ENCODE measurements at regions not wholly inside any gene's neighbourhood (a gene's known extent, or its start where the extent isn't known, plus 50 kb on each side); places are given as distances from the start of the nearest gene placed in this dataset.

DNA sequence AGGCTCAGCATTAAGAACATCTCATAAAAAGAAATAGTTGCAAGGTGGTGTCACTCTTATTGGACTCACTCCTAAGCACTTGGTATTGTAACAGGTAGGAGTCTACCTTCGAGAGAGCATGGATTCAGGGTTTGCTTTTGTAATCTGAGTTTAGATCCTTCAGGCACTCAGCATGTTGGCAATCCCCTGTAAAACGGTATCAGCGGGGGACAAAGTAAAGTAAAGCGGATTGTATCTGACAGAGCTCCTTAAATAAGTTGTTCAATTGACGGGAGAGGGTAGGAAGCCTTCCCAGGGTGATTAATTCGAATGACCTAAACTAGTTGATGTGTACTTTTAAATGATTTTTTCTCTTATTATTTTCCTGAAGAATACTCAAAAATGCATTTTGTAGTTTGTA is 869.8 kb upstream of the EPHA7 start:
- no peak overlapping the region for H3K4me3 ChIP-seq (ENCODE audit: low read length)
- H3K27ac ChIP-seq (ENCODE audit: low read depth, low read length), result no peak overlapping the region
- no peak overlapping the region for H2BK5ac ChIP-seq (ENCODE audit: low read length)
- no peaks in the 10 kb centered on the region for H3K79me1 ChIP-seq (ENCODE audit: low read length)
- no peak overlapping the region for H3K9ac ChIP-seq (ENCODE audit: low read length)
- no peaks in the 10 kb centered on the region for H3K36me3 ChIP-seq (ENCODE audit: control insufficient read depth, insufficient read depth, low read length)
- no CpG with 5 or more reads among the region's 6 CpGs for WGBS (ENCODE audit: extremely low coverage, insufficient coverage, low lambda C conversion rate)
- no peak overlapping the region for H3K23ac ChIP-seq (ENCODE audit: low read length)
- no peak overlapping the region for H4K5ac ChIP-seq (ENCODE audit: low read length)
- H3K56ac ChIP-seq (ENCODE audit: low read length), result no peak overlapping the region
- H3K18ac ChIP-seq (ENCODE audit: low read length), result no peak overlapping the region
- H4K8ac ChIP-seq (ENCODE audit: low read depth, low read length), result no peak overlapping the region
- H2BK120ac ChIP-seq (ENCODE audit: low read depth, low read length), result no peak overlapping the region
- no peak overlapping the region for H2BK15ac ChIP-seq (replicated peaks; ENCODE audit: low read depth)
- no peaks in the 10 kb centered on the region for H3K27me3 ChIP-seq (ENCODE audit: insufficient read depth, low read length, poor library complexity)
- no peaks in the 10 kb centered on the region for H3K4me1 ChIP-seq (ENCODE audit: control insufficient read depth, low read depth, low read length)
- no peak overlapping the region for H3K4me2 ChIP-seq (ENCODE audit: low read length)
- H3K79me2 ChIP-seq (ENCODE audit: control insufficient read depth, insufficient read depth, low read length), result no peaks in the 10 kb centered on the region
- no peak overlapping the region for H2AK5ac ChIP-seq (ENCODE audit: low read length)
- H3K4ac ChIP-seq (ENCODE audit: low read depth, low read length), result no peak overlapping the region
- DNase-seq, result peak; percentile 57

- Histone ChIP-seq H3K18ac (ENCODE audit: low read length) (no peak overlapping the region), H3K27ac (ENCODE audit: low read depth, low read length) (no peak overlapping the region), H4K8ac (ENCODE audit: low read depth, low read length) (no peak overlapping the region), H3K36me3 (ENCODE audit: control insufficient read depth, insufficient read depth, low read length) (no peaks in the 10 kb centered on the region), H3K4me3 (ENCODE audit: low read length) (no peak overlapping the region), H2BK15ac (replicated peaks; ENCODE audit: low read depth) (no peak overlapping the region), H3K23ac (ENCODE audit: low read length) (no peak overlapping the region), H3K4ac (ENCODE audit: low read depth, low read length) (no peak overlapping the region), H3K79me2 (ENCODE audit: control insufficient read depth, insufficient read depth, low read length) (no peaks in the 10 kb centered on the region), H3K4me2 (ENCODE audit: low read length) (no peak overlapping the region), H2BK5ac (ENCODE audit: low read length) (no peak overlapping the region), H3K4me1 (ENCODE audit: control insufficient read depth, low read depth, low read length) (no peaks in the 10 kb centered on the region), H3K9ac (ENCODE audit: low read length) (no peak overlapping the region), H3K56ac (ENCODE audit: low read length) (no peak overlapping the region), H3K79me1 (ENCODE audit: low read length) (no peaks in the 10 kb centered on the region), H3K27me3 (ENCODE audit: insufficient read depth, low read length, poor library complexity) (no peaks in the 10 kb centered on the region), H2AK5ac (ENCODE audit: low read length) (no peak overlapping the region), H2BK120ac (ENCODE audit: low read depth, low read length) (no peak overlapping the region), H4K5ac (ENCODE audit: low read length) (no peak overlapping the region)
- peak; percentile 31 for DNase-seq
- WGBS (ENCODE audit: extremely low coverage, insufficient coverage, low lambda C conversion rate), result no CpG with 5 or more reads among the region's 5 CpGs
Measured at GRCh38 chr6:94278146-94278545, 858.8 kb upstream of the EPHA7 start.

DNA sequence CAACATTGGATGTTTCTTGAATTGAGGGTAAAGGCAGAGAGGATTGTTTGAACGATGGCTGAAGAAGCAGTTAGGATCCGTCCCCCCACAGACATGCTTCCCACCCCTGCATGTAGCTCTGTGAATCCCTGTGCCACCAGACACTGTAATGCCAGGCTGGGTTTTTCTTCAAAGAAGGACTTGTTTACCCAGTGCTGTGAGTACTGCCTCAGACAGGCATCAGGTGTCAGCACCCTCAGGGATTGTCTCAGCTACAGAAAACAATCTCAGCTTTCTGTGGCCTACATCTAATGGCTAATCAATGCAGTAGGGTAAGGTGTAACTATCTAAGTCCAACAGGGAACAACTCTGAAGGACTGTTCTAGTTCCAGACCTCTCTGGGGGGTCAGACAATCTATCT is 853.0 kb upstream of the EPHA7 start:
- no peak overlapping the region for H3K27ac ChIP-seq (ENCODE audit: low read depth, low read length)
- no peak overlapping the region for H3K4me2 ChIP-seq (ENCODE audit: low read length)
- no peaks in the 10 kb centered on the region for H3K36me3 ChIP-seq (ENCODE audit: control insufficient read depth, insufficient read depth, low read length)
- DNase-seq, result no peak
- H2BK120ac ChIP-seq (ENCODE audit: low read depth, low read length), result no peak overlapping the region
- no peak overlapping the region for H3K9ac ChIP-seq (ENCODE audit: low read length)
- H2BK15ac ChIP-seq (replicated peaks; ENCODE audit: low read depth), result no peak overlapping the region
- H3K23ac ChIP-seq (ENCODE audit: low read length), result no peak overlapping the region
- H3K4me1 ChIP-seq (ENCODE audit: control insufficient read depth, low read depth, low read length), result no peaks in the 10 kb centered on the region
- no peak overlapping the region for H4K5ac ChIP-seq (ENCODE audit: low read length)
- no peak overlapping the region for H2BK5ac ChIP-seq (ENCODE audit: low read length)
- H3K79me2 ChIP-seq (ENCODE audit: control insufficient read depth, insufficient read depth, low read length), result no peaks in the 10 kb centered on the region
- H4K8ac ChIP-seq (ENCODE audit: low read depth, low read length), result no peak overlapping the region
- H2AK5ac ChIP-seq (ENCODE audit: low read length), result no peak overlapping the region
- no peaks in the 10 kb centered on the region for H3K27me3 ChIP-seq (ENCODE audit: insufficient read depth, low read length, poor library complexity)
- no peaks in the 10 kb centered on the region for H3K79me1 ChIP-seq (ENCODE audit: low read length)
- H3K4me3 ChIP-seq (ENCODE audit: low read length), result no peak overlapping the region
- H3K4ac ChIP-seq (ENCODE audit: low read depth, low read length), result no peak overlapping the region
- H3K56ac ChIP-seq (ENCODE audit: low read length), result no peak overlapping the region
- WGBS (ENCODE audit: extremely low coverage, insufficient coverage, low lambda C conversion rate), result no CpG with 5 or more reads among the region's 2 CpGs
- no peak overlapping the region for H3K18ac ChIP-seq (ENCODE audit: low read length)

DNA sequence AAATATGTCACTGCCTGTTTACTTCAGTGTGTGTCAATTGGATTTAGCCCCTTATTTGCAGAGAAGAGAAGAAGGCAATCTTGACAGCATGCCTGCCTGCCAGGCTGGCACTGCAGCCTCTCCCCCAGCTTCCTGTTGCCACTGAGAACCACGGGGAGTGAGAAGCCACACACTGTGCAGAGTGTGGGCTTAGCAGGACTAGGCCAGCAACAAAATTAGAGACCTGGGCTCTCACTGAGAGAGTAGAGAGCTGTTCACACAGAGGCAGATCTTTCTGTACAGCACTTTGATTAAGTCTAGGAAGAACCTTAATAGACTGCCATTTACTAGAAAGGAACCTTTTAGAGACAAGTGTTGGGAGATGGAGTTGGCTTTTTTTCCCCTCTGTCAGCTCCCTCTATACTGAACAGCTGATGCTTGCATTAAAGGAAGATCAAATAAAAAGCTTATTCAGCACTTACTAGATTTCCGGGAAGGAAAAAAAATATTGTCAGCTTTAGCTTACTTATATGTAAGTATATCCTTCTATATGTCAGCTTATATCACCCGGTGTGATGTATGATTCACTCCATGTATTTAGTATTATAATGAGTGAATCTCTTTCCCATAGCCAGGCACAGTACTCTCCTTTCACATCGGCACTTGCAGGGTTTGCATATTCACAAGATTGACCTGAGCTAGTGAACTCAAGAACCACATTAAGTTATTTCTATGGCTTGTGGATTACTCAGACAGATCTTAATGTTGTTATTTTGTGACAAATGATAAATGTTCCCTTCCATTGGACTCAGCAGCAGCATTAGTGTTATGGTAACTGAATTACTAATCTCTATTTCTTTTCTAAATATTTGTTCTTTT is 851.0 kb upstream of the EPHA7 start:
- H2AK5ac ChIP-seq (ENCODE audit: low read length), result no peak overlapping the region
- H3K18ac ChIP-seq (ENCODE audit: low read length), result no peak overlapping the region
- H4K5ac ChIP-seq (ENCODE audit: low read length), result no peak overlapping the region
- H4K8ac ChIP-seq (ENCODE audit: low read depth, low read length), result no peak overlapping the region
- no peaks in the 10 kb centered on the region for H3K4me1 ChIP-seq (ENCODE audit: control insufficient read depth, low read depth, low read length)
- H3K23ac ChIP-seq (ENCODE audit: low read length), result no peak overlapping the region
- no peak overlapping the region for H3K4me2 ChIP-seq (ENCODE audit: low read length)
- no peak overlapping the region for H3K56ac ChIP-seq (ENCODE audit: low read length)
- no peaks in the 10 kb centered on the region for H3K79me2 ChIP-seq (ENCODE audit: control insufficient read depth, insufficient read depth, low read length)
- no peak overlapping the region for H3K9ac ChIP-seq (ENCODE audit: low read length)
- no peak overlapping the region for H3K27ac ChIP-seq (ENCODE audit: low read depth, low read length)
- no peaks in the 10 kb centered on the region for H3K79me1 ChIP-seq (ENCODE audit: low read length)
- no peaks in the 10 kb centered on the region for H3K27me3 ChIP-seq (ENCODE audit: insufficient read depth, low read length, poor library complexity)
- H2BK15ac ChIP-seq (replicated peaks; ENCODE audit: low read depth), result no peak overlapping the region
- no peak overlapping the region for H2BK5ac ChIP-seq (ENCODE audit: low read length)
- H2BK120ac ChIP-seq (ENCODE audit: low read depth, low read length), result no peak overlapping the region
- H3K4ac ChIP-seq (ENCODE audit: low read depth, low read length), result no peak overlapping the region
- DNase-seq, result peak; percentile 55
- no CpG with 5 or more reads among the region's 4 CpGs for WGBS (ENCODE audit: extremely low coverage, insufficient coverage, low lambda C conversion rate)
- no peak overlapping the region for H3K4me3 ChIP-seq (ENCODE audit: low read length)
- no peaks in the 10 kb centered on the region for H3K36me3 ChIP-seq (ENCODE audit: control insufficient read depth, insufficient read depth, low read length)

DNA sequence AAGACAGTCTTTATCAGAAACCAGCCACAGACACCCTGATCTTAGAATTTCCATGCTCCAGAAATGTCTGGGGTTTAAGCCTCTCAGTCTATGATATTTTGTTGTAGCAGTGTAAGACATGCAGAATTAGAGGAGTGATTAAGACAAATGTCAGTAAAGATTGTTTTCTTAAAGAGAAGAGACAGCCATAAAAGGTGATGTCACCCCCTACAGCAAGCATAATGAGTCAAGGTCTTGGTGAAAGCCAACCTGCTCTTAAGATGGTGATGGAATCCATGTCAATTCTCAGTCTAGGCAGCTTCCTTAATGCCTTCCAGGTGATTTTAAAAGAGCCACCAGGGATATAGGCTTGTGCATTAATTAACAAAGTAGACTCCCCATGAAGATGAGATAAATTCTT is 849.9 kb upstream of the EPHA7 start:
- H2AK5ac ChIP-seq (ENCODE audit: low read length), result no peak overlapping the region
- no peak overlapping the region for H3K4me3 ChIP-seq (ENCODE audit: low read length)
- no peak overlapping the region for H3K23ac ChIP-seq (ENCODE audit: low read length)
- H3K79me2 ChIP-seq (ENCODE audit: control insufficient read depth, insufficient read depth, low read length), result no peaks in the 10 kb centered on the region
- DNase-seq, result peak; percentile 55
- no peak overlapping the region for H2BK15ac ChIP-seq (replicated peaks; ENCODE audit: low read depth)
- H3K56ac ChIP-seq (ENCODE audit: low read length), result no peak overlapping the region
- no peak overlapping the region for H2BK120ac ChIP-seq (ENCODE audit: low read depth, low read length)
- H3K4ac ChIP-seq (ENCODE audit: low read depth, low read length), result no peak overlapping the region
- no peaks in the 10 kb centered on the region for H3K79me1 ChIP-seq (ENCODE audit: low read length)
- no peak overlapping the region for H4K5ac ChIP-seq (ENCODE audit: low read length)
- H2BK5ac ChIP-seq (ENCODE audit: low read length), result no peak overlapping the region
- no peak overlapping the region for H3K18ac ChIP-seq (ENCODE audit: low read length)
- no peak overlapping the region for H4K8ac ChIP-seq (ENCODE audit: low read depth, low read length)
- no peak overlapping the region for H3K9ac ChIP-seq (ENCODE audit: low read length)
- H3K27ac ChIP-seq (ENCODE audit: low read depth, low read length), result no peak overlapping the region
- no peaks in the 10 kb centered on the region for H3K27me3 ChIP-seq (ENCODE audit: insufficient read depth, low read length, poor library complexity)
- H3K36me3 ChIP-seq (ENCODE audit: control insufficient read depth, insufficient read depth, low read length), result no peaks in the 10 kb centered on the region
- H3K4me2 ChIP-seq (ENCODE audit: low read length), result no peak overlapping the region
- H3K4me1 ChIP-seq (ENCODE audit: control insufficient read depth, low read depth, low read length), result no peaks in the 10 kb centered on the region

- Histone ChIP-seq H4K8ac (ENCODE audit: low read depth, low read length) (no peak overlapping the region), H3K4me1 (ENCODE audit: control insufficient read depth, low read depth, low read length) (no peaks in the 10 kb centered on the region), H3K9ac (ENCODE audit: low read length) (no peak overlapping the region), H3K23ac (ENCODE audit: low read length) (no peak overlapping the region), H3K4ac (ENCODE audit: low read depth, low read length) (no peak overlapping the region), H3K79me1 (ENCODE audit: low read length) (no peaks in the 10 kb centered on the region), H2BK15ac (replicated peaks; ENCODE audit: low read depth) (no peak overlapping the region), H3K27me3 (ENCODE audit: insufficient read depth, low read length, poor library complexity) (no peaks in the 10 kb centered on the region), H3K36me3 (ENCODE audit: control insufficient read depth, insufficient read depth, low read length) (no peaks in the 10 kb centered on the region), H2AK5ac (ENCODE audit: low read length) (no peak overlapping the region), H3K27ac (ENCODE audit: low read depth, low read length) (no peak overlapping the region), H3K56ac (ENCODE audit: low read length) (no peak overlapping the region), H3K18ac (ENCODE audit: low read length) (no peak overlapping the region), H2BK120ac (ENCODE audit: low read depth, low read length) (no peak overlapping the region), H3K4me3 (ENCODE audit: low read length) (no peak overlapping the region), H3K79me2 (ENCODE audit: control insufficient read depth, insufficient read depth, low read length) (no peaks in the 10 kb centered on the region), H4K5ac (ENCODE audit: low read length) (no peak overlapping the region), H3K4me2 (ENCODE audit: low read length) (no peak overlapping the region), H2BK5ac (ENCODE audit: low read length) (no peak overlapping the region)
- no peak for DNase-seq
Measured at GRCh38 chr6:94260765-94261164, 841.4 kb upstream of the EPHA7 start.
